K562 (cell line): ENCODE measurements at regions not wholly inside any gene's neighbourhood (a gene's known extent, or its start where the extent isn't known, plus 50 kb on each side); places are given as distances from the start of the nearest gene placed in this dataset.

Experiments
- ATAC-seq: fragments of 200-7000 bp; cut with Tn5 transposase; 3 replicates; pipeline ENCODE4 v1.9.1; 2020; ENCODE audit warnings: moderate library complexity
- BruUV-seq: library from RNA; stranded (reverse); fragments of 400-500 nt; replicated peaks from 2 replicates; lab custom pipeline; 2021; lab: Mats Ljungman, UMichigan
- CTCF ChIA-PET: fragments of 300-600 bp; formaldehyde crosslinking; extraction: SDS; loops from one replicate; lab custom pipeline; 2021; ENCODE audit warnings: low intra/inter-chr PET ratio; lab: Yijun Ruan, JAX
- POLR2A ChIA-PET: fragments of 300-600, 350-650 bp; sonication (Branson Sonifier 250); formaldehyde crosslinking; extraction: SDS; loops from one replicate; lab custom pipeline; 2021; ENCODE audit warnings: antibody characterized with exemption, inconsistent platforms; lab: Yijun Ruan, JAX
- DNase-seq, 4 experiments: peaks; one replicate each; pipeline versions ENCODE4 v3.0.0 to v3.0.0-alpha.2; 2011 to 2018; ENCODE audit warnings: low spot score in 3 of 4, mixed read lengths in 3 of 4; ENCODE audit errors: extremely low read depth in 1 of 4
- FAIRE-seq: peaks from 2 replicates; lab custom pipeline; 2011; peaks lifted over from hg19 to GRCh38; lab: Jason Lieb, UNC
- H2AFZ ChIP-seq: 2 replicates; pipeline ENCODE4 v1.6.0; 2011; ENCODE audit warnings: low read depth, low read length, control low read depth, inconsistent platforms
- H3K27ac ChIP-seq: fragments of 200-600 bp; 3 replicates; pipeline ENCODE4 v1.8.0; 2011; ENCODE audit warnings: low read depth, mild to moderate bottlenecking, control low read depth, inconsistent platforms, low read length, moderate library complexity, mixed read lengths; ENCODE audit errors: extremely low read depth
- H3K27me3 ChIP-seq, 2 experiments: fragments of 300-600 bp in 1 of 2; 2 replicates in 1 of 2; 3 replicates in 1 of 2; pipeline versions ENCODE4 v1.6.0 to v1.8.0; 2011; ENCODE audit warnings: inconsistent platforms in 2 of 2, low read length in 2 of 2, mild to moderate bottlenecking in 1 of 2, mixed read lengths in 1 of 2, moderate library complexity in 1 of 2; ENCODE audit not compliant: control insufficient read depth in 2 of 2, insufficient read depth in 2 of 2
- H3K36me3 ChIP-seq: fragments of 300-600 bp; 3 replicates; pipeline ENCODE4 v1.8.0; 2011; ENCODE audit warnings: mild to moderate bottlenecking, low read length, inconsistent platforms; ENCODE audit not compliant: control insufficient read depth, insufficient read depth
- H3K4me1 ChIP-seq, 2 experiments: fragments of 200-600 bp in 1 of 2; replicated peaks in 1 of 2; 2 replicates in 1 of 2; 3 replicates in 1 of 2; pipeline versions ENCODE4 v1.5.1 to v1.8.0; 2011; ENCODE audit warnings: inconsistent platforms in 2 of 2, low read length in 2 of 2, mild to moderate bottlenecking in 1 of 2, mixed read lengths in 1 of 2, moderate library complexity in 1 of 2; ENCODE audit not compliant: control insufficient read depth in 2 of 2, insufficient read depth in 2 of 2
- H3K4me2 ChIP-seq: 2 replicates; pipeline ENCODE4 v1.6.1; 2011; ENCODE audit warnings: low read length, control low read depth, inconsistent platforms, mixed read lengths; ENCODE audit not compliant: insufficient read depth
- H3K4me3 ChIP-seq: fragments of 200-600 bp; sonication (generic), shearing (Covaris generic); 2 replicates; pipeline ENCODE4 v1.5.1; 2016; ENCODE audit warnings: control low read depth, inconsistent platforms
- H3K79me2 ChIP-seq: fragments of 200-600 bp; 3 replicates; pipeline ENCODE4 v1.8.0; 2011; ENCODE audit warnings: low read length, inconsistent platforms; ENCODE audit not compliant: control insufficient read depth, insufficient read depth
- H3K9ac ChIP-seq, 2 experiments: 2 replicates each; pipeline versions ENCODE4 v1.6.0 to v1.6.1; 2011; ENCODE audit warnings: low read depth in 2 of 2, low read length in 2 of 2, control low read depth in 1 of 2, inconsistent platforms in 1 of 2, mild to moderate bottlenecking in 1 of 2, mixed read lengths in 1 of 2; ENCODE audit not compliant: insufficient read depth in 1 of 2
- H3K9me1 ChIP-seq: one replicate; pipeline ENCODE4 v1.6.0; 2011; ENCODE audit warnings: inconsistent platforms, mild to moderate bottlenecking, low read length, moderate library complexity; ENCODE audit not compliant: control insufficient read depth, insufficient read depth
- H3K9me3 ChIP-seq: replicated peaks from 2 replicates; pipeline ENCODE4 v1.5.1; 2011; ENCODE audit warnings: low read depth, low read length, inconsistent platforms; ENCODE audit not compliant: control insufficient read depth, insufficient read depth
- H4K20me1 ChIP-seq: replicated peaks from 2 replicates; pipeline ENCODE4 v1.6.1; 2011; ENCODE audit warnings: low read length, inconsistent platforms, mixed read lengths; ENCODE audit not compliant: control insufficient read depth, insufficient read depth
- ELF4 ChIP-seq: fragments of 450-650 bp; formaldehyde crosslinking; IDR thresholded peaks from 2 replicates; pipeline ENCODE4 v1.4.0; 2022; ENCODE audit warnings: missing genetic modification characterization
- MEF2A ChIP-seq: IDR thresholded peaks from 2 replicates; pipeline ENCODE4 v1.6.1; 2011; ENCODE audit warnings: low read depth, mild to moderate bottlenecking, low read length, moderate library complexity; ENCODE audit not compliant: control insufficient read depth
- MTA3 ChIP-seq: fragments of 450-650 bp; formaldehyde crosslinking; IDR thresholded peaks from 2 replicates; pipeline ENCODE4 v1.6.1; 2017; ENCODE audit warnings: mild to moderate bottlenecking, borderline replicate concordance
- PTTG1 ChIP-seq: fragments of 450-650 bp; IDR thresholded peaks from 2 replicates; pipeline ENCODE4 v1.6.1; 2016; ENCODE audit warnings: low read depth, mild to moderate bottlenecking, missing genetic modification characterization, missing compliant biosample characterization
- SMC3 ChIP-seq: conservative IDR thresholded peaks from 2 replicates; pipeline ENCODE4 v1.6.1; 2011; ENCODE audit warnings: low read depth, low read length, improper control_type of control experiment; ENCODE audit not compliant: insufficient read depth
- TFAP4 ChIP-seq: sonication (generic); formaldehyde crosslinking; IDR thresholded peaks from 2 replicates; pipeline ENCODE4 v1.8.0; 2022; ENCODE audit warnings: missing genetic modification reagents, mild to moderate bottlenecking, moderate library complexity, borderline replicate concordance
- WGBS: fragments of 100-300 bp; shearing (Covaris generic); methylation state at CpG from one replicate; pipeline ENCODE4 v1.1.6; 2016; ENCODE audit warnings: low coverage, mixed read lengths; ENCODE audit not compliant: insufficient coverage; ENCODE audit errors: missing lambda C conversion rate; 5-methylcytosine and 5-hydroxymethylcytosine counted together
- in situ Hi-C: fragments of 300-500 bp; cut with MboI; formaldehyde crosslinking; loops from 4 replicates; pipeline ENCODE4 v1.15.0; 2018; ENCODE audit warnings: inconsistent platforms, mixed read lengths
- intact Hi-C: fragments of 100-400 bp; cut with micrococcal nuclease; formaldehyde crosslinking; loops from 2 replicates; pipeline ENCODE4 v1.14.2; 2022

- intact Hi-C loops: no loop called here
- Histone ChIP-seq H3K4me1 (peaks cover 0 to under 1% of the 10 kb centered on the region in 2 experiments; a peak in 3 of 5 replicates), H3K27ac (no peak overlapping the region), H3K9me1 (no peaks in the 10 kb centered on the region), H3K36me3 (no peaks in the 10 kb centered on the region), H2AFZ (no peak overlapping the region), H3K27me3 (peaks cover 23 to 26% of the 10 kb centered on the region in 2 experiments), H3K4me2 (no peak overlapping the region), H4K20me1 (no peaks in the 10 kb centered on the region), H3K79me2 (no peaks in the 10 kb centered on the region), H3K4me3 (no peak overlapping the region), H3K9ac (no peak overlapping the region), H3K9me3 (no peaks in the 10 kb centered on the region)
- ATAC-seq: no peak
- TF ChIP-seq ELF4 (CRISPR knock-in tag) (no peak), MTA3 (no peak), SMC3 (no peak), PTTG1 (tag) (no peak), TFAP4 (CRISPR knock-in tag) (no peak), MEF2A (no peak)
- CTCF ChIA-PET: no interaction called here
- POLR2A ChIA-PET: interaction anchor here (0.7 kb wide), 1 partner anchor 61 kb away, joined by 3 read pairs; no protein-coding TSS in a partner anchor
- WGBS: 0% methylated on average over 4 of the region's 4 CpGs
- no peak for FAIRE-seq
- no TSS peak for BruUV-seq
- in situ Hi-C loops: no loop called here
- no peak for DNase-seq
These were observed 126.7 kb downstream of the SNX18 start for GRCh38 chr5:54644226-54644625.
